IMR-90 (cell line): ENCODE measurements at regions not wholly inside any gene's neighbourhood (a gene's known extent, or its start where the extent isn't known, plus 50 kb on each side); places are given as distances from the start of the nearest gene placed in this dataset.

Experiments
- CTCF ChIP-seq: conservative IDR thresholded peaks from 2 replicates; pipeline ENCODE4 v1.5.1; 2012; ENCODE audit warnings: mild to moderate bottlenecking, low read depth, low read length, improper control_type of control experiment
- FOS ChIP-seq: fragments of 150-350 bp; IDR thresholded peaks from 2 replicates; pipeline ENCODE4 v1.6.1; 2016; ENCODE audit warnings: low read depth, low read length
- MAZ ChIP-seq: IDR thresholded peaks from 2 replicates; pipeline ENCODE4 v1.6.1; 2012; ENCODE audit warnings: low read depth, mild to moderate bottlenecking, low read length, improper control_type of control experiment, moderate library complexity, borderline replicate concordance
- MXI1 ChIP-seq: IDR thresholded peaks from 2 replicates; pipeline ENCODE4 v1.6.1; 2012; ENCODE audit warnings: low read depth, mild to moderate bottlenecking, low read length, moderate library complexity, borderline replicate concordance
- POLR2A ChIP-seq: IDR thresholded peaks from 2 replicates; pipeline ENCODE4 v1.6.1; 2012; ENCODE audit warnings: mild to moderate bottlenecking, low read depth, low read length
- RAD21 ChIP-seq: IDR thresholded peaks from 2 replicates; pipeline ENCODE4 v1.6.1; 2012; ENCODE audit warnings: low read length, improper control_type of control experiment
- RCOR1 ChIP-seq: IDR thresholded peaks from 2 replicates; pipeline ENCODE4 v1.6.1; 2012; ENCODE audit warnings: mild to moderate bottlenecking, low read length, improper control_type of control experiment; ENCODE audit not compliant: insufficient replicate concordance
- RFX5 ChIP-seq: IDR thresholded peaks from 2 replicates; pipeline ENCODE4 v1.8.0; 2012; ENCODE audit warnings: low read depth, mild to moderate bottlenecking, low read length, moderate library complexity
- SMC3 ChIP-seq: fragments of 150-350 bp; IDR thresholded peaks from 2 replicates; pipeline ENCODE4 v1.6.1; 2016; ENCODE audit warnings: low read depth, mild to moderate bottlenecking, antibody characterized with exemption, low read length, moderate library complexity

DNA sequence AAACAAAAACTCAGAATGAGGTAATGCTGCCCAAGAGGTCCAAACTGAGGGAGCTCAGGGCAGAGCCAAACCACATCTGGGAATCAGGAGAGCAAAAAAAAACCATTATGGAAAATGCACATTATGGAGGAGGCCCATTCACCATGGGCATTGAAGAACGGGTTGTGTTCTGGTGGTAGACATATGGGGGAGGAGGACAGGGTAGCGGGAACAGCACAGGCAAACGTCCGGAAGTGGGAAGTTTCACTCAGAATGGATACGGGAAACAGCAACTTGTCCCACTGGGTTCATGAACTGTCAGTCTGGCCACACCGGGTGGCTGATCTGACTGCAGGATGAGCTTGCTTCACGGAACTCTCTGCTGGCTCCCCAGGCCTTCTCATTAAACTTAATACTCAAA, 139.7 kb downstream of the RRAGC start:
- TF ChIP-seq SMC3, result no peak
- no peak for TF ChIP-seq CTCF
- no peak for TF ChIP-seq FOS
- TF ChIP-seq POLR2A, result no peak
- TF ChIP-seq MAZ, result no peak
- TF ChIP-seq MXI1, result no peak
- no peak for TF ChIP-seq RFX5
- TF ChIP-seq RAD21, result no peak
- TF ChIP-seq RCOR1, result no peak
